SK-N-SH (cell line): ENCODE measurements at regions not wholly inside any gene's neighbourhood (a gene's known extent, or its start where the extent isn't known, plus 50 kb on each side); places are given as distances from the start of the nearest gene placed in this dataset.

ENCODE experiments used
- CHD2 ChIP-seq: fragments of 150-350 bp; IDR thresholded peaks from 2 replicates; pipeline ENCODE4 v1.6.1; 2018; ENCODE audit warnings: low read length; ENCODE audit not compliant: partially characterized antibody
- ELF1 ChIP-seq: IDR thresholded peaks from 2 replicates; pipeline ENCODE4 v1.4.0; 2012
- FOXJ3 ChIP-seq: sonication (generic); formaldehyde crosslinking; IDR thresholded peaks from 2 replicates; pipeline ENCODE4 v1.5.1; 2020; ENCODE audit warnings: mild to moderate bottlenecking, missing genetic modification reagents
- IRF3 ChIP-seq: fragments of 150-350 bp; IDR thresholded peaks from 2 replicates; pipeline ENCODE4 v1.6.1; 2016; ENCODE audit warnings: mild to moderate bottlenecking, low read depth, low read length
- JUND ChIP-seq: IDR thresholded peaks from 2 replicates; pipeline ENCODE4 v1.4.0; 2012
- MEF2A ChIP-seq: IDR thresholded peaks from 2 replicates; pipeline ENCODE4 v1.4.0; 2012; ENCODE audit warnings: low read depth, borderline replicate concordance
- NFIC ChIP-seq: IDR thresholded peaks from 2 replicates; pipeline ENCODE4 v1.4.0; 2012; ENCODE audit warnings: borderline replicate concordance
- POLR2AphosphoS5 ChIP-seq: IDR thresholded peaks from 2 replicates; pipeline ENCODE4 v1.6.1; 2012; ENCODE audit warnings: low read depth, low read length
- RCOR1 ChIP-seq: fragments of 150-350 bp; IDR thresholded peaks from 2 replicates; pipeline ENCODE4 v1.6.1; 2017; ENCODE audit warnings: antibody characterized with exemption, low read length
- REST ChIP-seq: IDR thresholded peaks from 2 replicates; pipeline ENCODE4 v1.6.1; 2012; ENCODE audit warnings: mild to moderate bottlenecking, low read depth, low read length, moderate library complexity
- USF1 ChIP-seq: IDR thresholded peaks from 2 replicates; pipeline ENCODE4 v1.4.0; 2012; ENCODE audit warnings: low read depth, borderline replicate concordance
- USF2 ChIP-seq: fragments of 150-350 bp; IDR thresholded peaks from 2 replicates; pipeline ENCODE4 v1.6.1; 2017; ENCODE audit warnings: antibody characterized with exemption, low read length, low read depth, borderline replicate concordance
- small RNA-seq, 7 experiments: library from RNA; depleted of rRNA; stranded (forward); fragments of <200 nt; gene quantifications; one replicate each; pipeline ENCODE3, GENCODE V24; 2012

GRCh38 chr3:150020527-150020926 is 49.8 kb upstream of the PFN2 start (continued):
- TF ChIP-seq NFIC: 0 out of 2 replicates have a peak, but pooled peaks have one; percentile 7
- no peak for TF ChIP-seq CHD2
- TF ChIP-seq JUND: peak; percentile 80
- TF ChIP-seq FOXJ3 (CRISPR knock-in tag): no peak
- no peak for TF ChIP-seq ELF1
- no peak for TF ChIP-seq REST
- no peak for TF ChIP-seq MEF2A
- no peak for TF ChIP-seq IRF3
- TF ChIP-seq POLR2AphosphoS5: no peak
- TF ChIP-seq USF1: no peak
- no peak for TF ChIP-seq USF2
- no peak for TF ChIP-seq RCOR1

Small RNA genes lying in the stretch of these regions (small RNA-seq; reads per million reads assigned to genes)
- 0 to 0.13 (median 0) reads per million in 7 experiments for gene RF00004
- 0 to 0.13 (median 0) reads per million in 7 experiments for gene RPL32P9
